ENCODE measurements at regions not wholly inside any gene's neighbourhood (a gene's known extent, or its start where the extent isn't known, plus 50 kb on each side); places are given as distances from the start of the nearest gene placed in this dataset.

DNA sequence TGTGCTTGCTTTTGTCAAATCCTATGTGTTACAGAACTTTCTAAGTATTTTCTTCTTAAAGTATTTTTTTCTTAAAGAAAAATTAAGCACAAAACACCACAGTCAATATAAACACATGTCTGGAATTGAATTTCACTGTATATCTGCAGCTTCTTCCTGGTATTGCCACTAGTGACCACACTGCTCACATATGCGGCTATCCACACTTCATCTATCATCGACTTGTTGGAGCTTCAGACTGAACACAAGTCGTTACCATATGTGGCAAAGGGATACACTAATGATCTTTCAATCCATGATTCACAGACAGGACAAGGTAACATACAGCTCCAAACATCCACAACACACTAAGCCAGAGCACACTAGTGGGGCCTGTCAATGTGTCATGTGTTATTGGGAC lies 498.4 kb upstream of the ARGLU1 start:
- Histone ChIP-seq H3K4me3 (ENCODE audit: low read length) (no peak overlapping the region), H3K9me3 (ENCODE audit: control insufficient read depth, low read length) (no peaks in the 10 kb centered on the region), H3K4me1 (ENCODE audit: control insufficient read depth, insufficient read depth, low read length) (peaks cover 2% of the 10 kb centered on the region), H3K27ac (ENCODE audit: low read depth, low read length) (no peak overlapping the region), H3K27me3 (ENCODE audit: control insufficient read depth, insufficient read depth, low read length, poor library complexity, severe bottlenecking) (no peaks in the 10 kb centered on the region), H3K36me3 (ENCODE audit: control insufficient read depth, insufficient read depth, low read length) (no peaks in the 10 kb centered on the region), H3K9ac (ENCODE audit: extremely low read depth, low read length, poor library complexity, severe bottlenecking) (no peak overlapping the region)
- Mint-ChIP-seq H3K27me3 (ENCODE audit: insufficient read depth) (no peaks in the 10 kb centered on the region), H3K9me3 (no peaks in the 10 kb centered on the region), H3K4me3 (no peak overlapping the region), H3K27ac (no peak overlapping the region), H3K36me3 (ENCODE audit: low read depth) (no peaks in the 10 kb centered on the region), H3K4me1 (peaks cover 8% of the 10 kb centered on the region)
- no peak for DNase-seq
- 96% methylated on average over 3 of the region's 3 CpGs; no CpG with 5 or more reads in 1 of the 2 experiments for WGBS, 2 experiments (ENCODE audit: insufficient coverage in 1 of 2, insufficient read length in 1 of 2)
- TF ChIP-seq, protein P1, sequence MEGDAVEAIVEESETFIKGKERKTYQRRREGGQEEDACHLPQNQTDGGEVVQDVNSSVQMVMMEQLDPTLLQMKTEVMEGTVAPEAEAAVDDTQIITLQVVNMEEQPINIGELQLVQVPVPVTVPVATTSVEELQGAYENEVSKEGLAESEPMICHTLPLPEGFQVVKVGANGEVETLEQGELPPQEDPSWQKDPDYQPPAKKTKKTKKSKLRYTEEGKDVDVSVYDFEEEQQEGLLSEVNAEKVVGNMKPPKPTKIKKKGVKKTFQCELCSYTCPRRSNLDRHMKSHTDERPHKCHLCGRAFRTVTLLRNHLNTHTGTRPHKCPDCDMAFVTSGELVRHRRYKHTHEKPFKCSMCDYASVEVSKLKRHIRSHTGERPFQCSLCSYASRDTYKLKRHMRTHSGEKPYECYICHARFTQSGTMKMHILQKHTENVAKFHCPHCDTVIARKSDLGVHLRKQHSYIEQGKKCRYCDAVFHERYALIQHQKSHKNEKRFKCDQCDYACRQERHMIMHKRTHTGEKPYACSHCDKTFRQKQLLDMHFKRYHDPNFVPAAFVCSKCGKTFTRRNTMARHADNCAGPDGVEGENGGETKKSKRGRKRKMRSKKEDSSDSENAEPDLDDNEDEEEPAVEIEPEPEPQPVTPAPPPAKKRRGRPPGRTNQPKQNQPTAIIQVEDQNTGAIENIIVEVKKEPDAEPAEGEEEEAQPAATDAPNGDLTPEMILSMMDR (conservative IDR thresholded peaks at IDR 0.05), result no peak

DNA sequence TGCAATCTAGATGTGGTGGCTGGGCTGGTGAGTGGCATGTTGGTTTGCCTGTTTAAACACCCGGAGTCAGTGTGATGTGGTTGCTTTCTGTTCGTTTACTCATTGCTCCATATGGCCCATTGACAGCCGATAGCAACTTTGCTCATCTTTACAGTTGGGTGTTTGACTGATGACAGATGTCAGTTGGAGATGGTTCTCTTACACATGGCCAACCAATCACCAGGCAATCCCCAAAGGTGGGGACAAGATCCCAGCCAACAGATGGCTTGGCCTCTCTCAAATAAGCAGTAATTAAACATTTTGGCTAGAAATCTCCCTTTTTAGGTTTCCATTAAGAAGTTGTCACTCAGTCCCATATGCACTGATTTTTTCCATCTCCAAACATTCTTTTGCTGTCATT lies 497.1 kb upstream of the ARGLU1 start:
- Mint-ChIP-seq H3K27ac (no peak overlapping the region), H3K36me3 (ENCODE audit: low read depth) (no peaks in the 10 kb centered on the region), H3K4me3 (no peak overlapping the region), H3K27me3 (ENCODE audit: insufficient read depth) (no peaks in the 10 kb centered on the region), H3K4me1 (peaks cover 8% of the 10 kb centered on the region), H3K9me3 (no peaks in the 10 kb centered on the region)
- WGBS, 2 experiments (ENCODE audit: insufficient coverage in 1 of 2, insufficient read length in 1 of 2), result 67 to 94% methylated on average over 1 to 3 of the region's 3 CpGs
- no peak overlapping the region for H3K27ac ChIP-seq (ENCODE audit: low read depth, low read length)
- DNase-seq, result no peak
- H3K4me1 ChIP-seq (ENCODE audit: control insufficient read depth, insufficient read depth, low read length), result peaks cover 2% of the 10 kb centered on the region
- TF ChIP-seq, protein P1 (conservative IDR thresholded peaks at IDR 0.05), result no peak
- no peak overlapping the region for H3K4me3 ChIP-seq (ENCODE audit: low read length)
- no peaks in the 10 kb centered on the region for H3K36me3 ChIP-seq (ENCODE audit: control insufficient read depth, insufficient read depth, low read length)
- H3K27me3 ChIP-seq (ENCODE audit: control insufficient read depth, insufficient read depth, low read length, poor library complexity, severe bottlenecking), result no peaks in the 10 kb centered on the region
- no peaks in the 10 kb centered on the region for H3K9me3 ChIP-seq (ENCODE audit: control insufficient read depth, low read length)
- no peak overlapping the region for H3K9ac ChIP-seq (ENCODE audit: extremely low read depth, low read length, poor library complexity, severe bottlenecking)

DNA sequence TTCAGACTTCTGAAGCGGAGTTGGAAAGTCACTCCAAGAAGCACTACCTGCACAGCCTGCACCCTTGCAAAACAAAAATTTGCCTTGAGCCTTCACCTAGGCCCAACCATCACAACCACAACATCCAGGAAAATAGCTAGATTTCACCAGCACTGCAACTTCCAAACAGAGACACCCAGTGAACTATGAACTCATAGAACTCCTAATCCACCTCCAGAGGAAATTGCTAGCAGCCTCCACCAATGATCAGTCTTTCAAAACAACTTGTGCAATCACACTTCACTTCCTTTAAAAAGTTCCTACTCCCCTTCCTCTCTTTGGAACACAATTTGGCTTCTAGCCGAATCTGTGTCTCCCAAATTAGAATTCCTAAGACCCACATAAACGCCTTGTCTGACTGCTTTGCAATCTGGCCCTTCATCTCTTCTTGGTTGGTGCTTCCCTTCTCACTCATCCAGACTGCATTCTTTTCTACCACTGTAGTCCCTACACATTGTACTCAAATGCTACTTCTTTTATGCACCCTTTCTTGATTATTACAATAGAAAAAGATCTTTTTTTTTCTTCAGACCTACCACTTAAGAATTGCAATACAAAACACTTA lies 489.2 kb upstream of the ARGLU1 start:
- Mint-ChIP-seq H3K27ac (no peak overlapping the region), H3K36me3 (ENCODE audit: low read depth) (no peaks in the 10 kb centered on the region), H3K9me3 (no peaks in the 10 kb centered on the region), H3K4me3 (no peak overlapping the region), H3K4me1 (peaks cover 3% of the 10 kb centered on the region), H3K27me3 (ENCODE audit: insufficient read depth) (no peaks in the 10 kb centered on the region)
- Histone ChIP-seq H3K27ac (ENCODE audit: low read depth, low read length) (no peak overlapping the region), H3K27me3 (ENCODE audit: control insufficient read depth, insufficient read depth, low read length, poor library complexity, severe bottlenecking) (no peaks in the 10 kb centered on the region), H3K9ac (ENCODE audit: extremely low read depth, low read length, poor library complexity, severe bottlenecking) (no peak overlapping the region), H3K4me1 (ENCODE audit: control insufficient read depth, insufficient read depth, low read length) (no peaks in the 10 kb centered on the region), H3K9me3 (ENCODE audit: control insufficient read depth, low read length) (no peaks in the 10 kb centered on the region), H3K4me3 (ENCODE audit: low read length) (no peak overlapping the region), H3K36me3 (ENCODE audit: control insufficient read depth, insufficient read depth, low read length) (no peaks in the 10 kb centered on the region)
- TF ChIP-seq, protein P1 (conservative IDR thresholded peaks at IDR 0.05), result no peak
- WGBS, 2 experiments (ENCODE audit: insufficient coverage in 1 of 2, insufficient read length in 1 of 2), result 79 to 92% methylated on average over 2 to 3 of the region's 3 CpGs
- DNase-seq, result no peak
